ENCODE measurements at regions not wholly inside any gene's neighbourhood (a gene's known extent, or its start where the extent isn't known, plus 50 kb on each side); places are given as distances from the start of the nearest gene placed in this dataset.

DNA sequence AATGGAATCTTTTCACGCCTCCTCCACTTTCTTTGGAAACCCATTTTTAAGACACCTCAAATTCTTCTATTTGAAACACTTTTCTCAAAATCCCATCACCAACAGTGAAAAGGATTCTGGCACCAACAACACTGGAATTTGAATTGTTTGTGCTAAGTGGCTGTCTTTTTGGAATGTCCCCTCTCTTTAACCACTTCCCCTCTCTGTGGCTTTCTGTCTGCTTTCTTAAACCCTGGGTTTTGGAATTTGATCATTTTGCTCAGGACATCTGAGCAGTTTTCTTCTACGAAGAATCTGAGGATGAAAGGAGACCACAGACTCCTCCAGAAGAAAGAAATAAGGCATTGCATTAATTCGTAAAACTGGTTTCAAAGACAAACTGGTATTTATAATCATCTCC is 89.0 kb downstream of the MXRA5 start:
- DNase-seq = no peak
- TF ChIP-seq, protein P1, sequence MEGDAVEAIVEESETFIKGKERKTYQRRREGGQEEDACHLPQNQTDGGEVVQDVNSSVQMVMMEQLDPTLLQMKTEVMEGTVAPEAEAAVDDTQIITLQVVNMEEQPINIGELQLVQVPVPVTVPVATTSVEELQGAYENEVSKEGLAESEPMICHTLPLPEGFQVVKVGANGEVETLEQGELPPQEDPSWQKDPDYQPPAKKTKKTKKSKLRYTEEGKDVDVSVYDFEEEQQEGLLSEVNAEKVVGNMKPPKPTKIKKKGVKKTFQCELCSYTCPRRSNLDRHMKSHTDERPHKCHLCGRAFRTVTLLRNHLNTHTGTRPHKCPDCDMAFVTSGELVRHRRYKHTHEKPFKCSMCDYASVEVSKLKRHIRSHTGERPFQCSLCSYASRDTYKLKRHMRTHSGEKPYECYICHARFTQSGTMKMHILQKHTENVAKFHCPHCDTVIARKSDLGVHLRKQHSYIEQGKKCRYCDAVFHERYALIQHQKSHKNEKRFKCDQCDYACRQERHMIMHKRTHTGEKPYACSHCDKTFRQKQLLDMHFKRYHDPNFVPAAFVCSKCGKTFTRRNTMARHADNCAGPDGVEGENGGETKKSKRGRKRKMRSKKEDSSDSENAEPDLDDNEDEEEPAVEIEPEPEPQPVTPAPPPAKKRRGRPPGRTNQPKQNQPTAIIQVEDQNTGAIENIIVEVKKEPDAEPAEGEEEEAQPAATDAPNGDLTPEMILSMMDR (IDR thresholded peaks at IDR 0.05) = no peak
- H3K27ac Mint-ChIP-seq = no peak overlapping the region
- H3K4me3 Mint-ChIP-seq = no peak overlapping the region
- H3K9me3 Mint-ChIP-seq = peaks cover 59% of the 10 kb centered on the region
- peaks cover 11% of the 10 kb centered on the region for H3K27me3 Mint-ChIP-seq (ENCODE audit: low read depth, poor library complexity)
- peaks cover 8% of the 10 kb centered on the region for H3K36me3 Mint-ChIP-seq (ENCODE audit: low read depth)
- no peaks in the 10 kb centered on the region for H3K4me1 Mint-ChIP-seq

DNA sequence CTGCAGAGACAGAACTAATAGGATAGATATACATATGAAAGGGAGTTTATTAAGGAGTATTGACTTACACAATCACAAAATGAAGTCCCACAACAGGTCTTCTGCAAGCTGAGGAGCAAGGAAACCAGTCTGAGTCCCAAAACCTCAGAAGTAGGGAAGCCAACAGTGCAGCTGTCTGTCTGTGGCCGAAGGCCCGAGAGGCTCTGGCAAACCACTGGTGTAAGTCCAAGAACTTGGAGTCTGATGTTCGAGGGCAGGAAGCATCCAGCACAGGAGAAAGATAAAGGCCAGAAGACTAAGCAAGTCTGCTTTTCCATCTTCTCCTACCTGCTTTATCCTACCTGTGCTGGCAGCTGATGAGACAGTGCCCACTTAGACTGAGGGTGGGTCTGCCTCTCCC is 89.6 kb downstream of the MXRA5 start:
- peaks cover 8% of the 10 kb centered on the region for H3K36me3 Mint-ChIP-seq (ENCODE audit: low read depth)
- no peak overlapping the region for H3K27ac Mint-ChIP-seq
- H3K4me1 Mint-ChIP-seq = no peaks in the 10 kb centered on the region
- peaks cover 11% of the 10 kb centered on the region for H3K27me3 Mint-ChIP-seq (ENCODE audit: low read depth, poor library complexity)
- DNase-seq = no peak
- H3K9me3 Mint-ChIP-seq = peaks cover 53% of the 10 kb centered on the region
- TF ChIP-seq, protein P1 (IDR thresholded peaks at IDR 0.05) = no peak
- no peak overlapping the region for H3K4me3 Mint-ChIP-seq

DNA sequence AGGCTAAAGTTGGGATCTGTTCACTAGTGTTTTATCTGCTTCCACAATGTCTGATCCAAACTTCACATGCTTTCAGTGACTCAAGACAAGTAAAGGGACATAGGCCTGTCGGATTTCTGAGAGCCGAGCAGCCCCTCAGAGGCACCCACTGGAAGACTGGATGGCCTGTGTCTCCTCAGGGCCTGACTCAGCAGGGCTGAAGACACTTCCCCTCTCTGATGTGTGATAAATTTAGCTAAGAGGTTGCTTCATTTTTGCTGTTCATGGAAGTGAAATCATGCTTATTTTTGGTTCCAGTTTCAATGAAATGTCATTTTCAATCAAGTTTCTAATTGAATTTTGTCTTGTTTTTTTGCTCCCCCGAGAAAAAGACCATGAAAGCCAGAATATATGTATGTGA is 93.7 kb downstream of the MXRA5 start:
- Mint-ChIP-seq H3K27ac (no peak overlapping the region), H3K9me3 (peaks cover 22% of the 10 kb centered on the region), H3K27me3 (ENCODE audit: low read depth, poor library complexity) (peaks cover 4% of the 10 kb centered on the region), H3K36me3 (ENCODE audit: low read depth) (peaks cover 3% of the 10 kb centered on the region), H3K4me1 (no peaks in the 10 kb centered on the region), H3K4me3 (no peak overlapping the region)
- TF ChIP-seq, protein P1 (IDR thresholded peaks at IDR 0.05) = no peak
- DNase-seq = no peak

- Mint-ChIP-seq H3K27ac (no peak overlapping the region), H3K9me3 (peaks cover 13% of the 10 kb centered on the region), H3K4me3 (no peak overlapping the region), H3K27me3 (ENCODE audit: low read depth, poor library complexity) (peaks cover 4% of the 10 kb centered on the region), H3K4me1 (no peaks in the 10 kb centered on the region), H3K36me3 (ENCODE audit: low read depth) (no peaks in the 10 kb centered on the region)
- DNase-seq = no peak
- TF ChIP-seq, protein P1 (IDR thresholded peaks at IDR 0.05) = no peak
These were observed 95.5 kb downstream of the MXRA5 start for GRCh38 chrX:3250966-3251365.

GRCh38 chrX:3244955-3245354 is 101.5 kb downstream of the MXRA5 start:
- Mint-ChIP-seq H3K27ac (no peak overlapping the region), H3K27me3 (ENCODE audit: low read depth, poor library complexity) (peaks cover 20% of the 10 kb centered on the region), H3K4me1 (no peaks in the 10 kb centered on the region), H3K4me3 (no peak overlapping the region), H3K36me3 (ENCODE audit: low read depth) (no peaks in the 10 kb centered on the region), H3K9me3 (peaks cover 15% of the 10 kb centered on the region)
- TF ChIP-seq, protein P1 (IDR thresholded peaks at IDR 0.05) = no peak
- no peak for DNase-seq

DNA sequence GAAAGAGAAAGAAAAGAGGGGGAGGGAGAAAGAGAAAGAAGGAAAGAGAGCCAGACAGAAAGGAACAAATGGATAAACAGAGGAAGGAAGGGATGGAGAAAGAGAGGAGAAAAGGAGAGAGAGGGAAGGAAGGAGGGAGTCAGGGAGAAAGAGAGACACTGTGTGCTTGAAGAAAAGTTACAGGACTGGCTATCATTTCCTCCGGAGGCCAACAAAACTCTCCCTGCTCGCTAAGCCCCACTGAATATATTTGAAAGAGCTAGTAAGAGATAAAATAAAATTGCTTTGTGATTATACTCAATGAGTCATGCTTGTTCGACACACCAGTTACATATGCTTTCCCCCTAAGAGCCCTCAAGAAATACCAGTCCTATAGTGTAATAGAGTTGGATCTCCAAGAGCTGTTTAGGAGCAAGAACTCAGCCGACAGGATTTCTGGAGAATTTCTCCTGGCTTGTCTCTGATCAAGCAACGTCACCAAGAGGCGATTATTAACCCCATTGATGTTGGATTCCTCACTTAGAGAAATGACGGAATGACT is 102.2 kb downstream of the MXRA5 start:
- Mint-ChIP-seq H3K4me3 (no peak overlapping the region), H3K4me1 (no peaks in the 10 kb centered on the region), H3K27me3 (ENCODE audit: low read depth, poor library complexity) (peaks cover 20% of the 10 kb centered on the region), H3K27ac (no peak overlapping the region), H3K9me3 (peaks cover 12% of the 10 kb centered on the region), H3K36me3 (ENCODE audit: low read depth) (no peaks in the 10 kb centered on the region)
- TF ChIP-seq, protein P1 (IDR thresholded peaks at IDR 0.05) = no peak
- DNase-seq = no peak
